HFFc6 (cell line): ENCODE measurements at regions not wholly inside any gene's neighbourhood (a gene's known extent, or its start where the extent isn't known, plus 50 kb on each side); places are given as distances from the start of the nearest gene placed in this dataset.

Source experiments
- DNase-seq: peaks from one replicate; pipeline ENCODE4 v3.0.0-alpha.2; 2018
- H3K27ac Mint-ChIP-seq: 2 replicates; pipeline ENCODE4 v1.8.0; 2020; ENCODE audit warnings: mild to moderate bottlenecking, mixed read lengths
- H3K27me3 Mint-ChIP-seq: 2 replicates; pipeline ENCODE4 v1.8.0; 2021; ENCODE audit warnings: mild to moderate bottlenecking, moderate library complexity, mixed read lengths; ENCODE audit not compliant: insufficient read depth
- H3K36me3 Mint-ChIP-seq: 2 replicates; pipeline ENCODE4 v1.8.0; 2021; ENCODE audit warnings: low read depth, mixed read lengths
- H3K4me1 Mint-ChIP-seq: 2 replicates; pipeline ENCODE4 v1.8.0; 2020; ENCODE audit warnings: low read depth, mixed read lengths
- H3K4me3 Mint-ChIP-seq: 2 replicates; pipeline ENCODE4 v1.8.0; 2020; ENCODE audit warnings: mild to moderate bottlenecking, moderate library complexity, mixed read lengths
- H3K9me3 Mint-ChIP-seq: 2 replicates; pipeline ENCODE4 v1.8.0; 2020; ENCODE audit warnings: mild to moderate bottlenecking, mixed read lengths
- TF ChIP-seq, protein P1 (sequence below): fragments of 200-600 bp; sonication (generic); IDR thresholded peaks from 2 replicates; pipeline ENCODE4 v1.5.0; 2021; ENCODE audit warnings: antibody characterized with exemption, mild to moderate bottlenecking

DNA sequence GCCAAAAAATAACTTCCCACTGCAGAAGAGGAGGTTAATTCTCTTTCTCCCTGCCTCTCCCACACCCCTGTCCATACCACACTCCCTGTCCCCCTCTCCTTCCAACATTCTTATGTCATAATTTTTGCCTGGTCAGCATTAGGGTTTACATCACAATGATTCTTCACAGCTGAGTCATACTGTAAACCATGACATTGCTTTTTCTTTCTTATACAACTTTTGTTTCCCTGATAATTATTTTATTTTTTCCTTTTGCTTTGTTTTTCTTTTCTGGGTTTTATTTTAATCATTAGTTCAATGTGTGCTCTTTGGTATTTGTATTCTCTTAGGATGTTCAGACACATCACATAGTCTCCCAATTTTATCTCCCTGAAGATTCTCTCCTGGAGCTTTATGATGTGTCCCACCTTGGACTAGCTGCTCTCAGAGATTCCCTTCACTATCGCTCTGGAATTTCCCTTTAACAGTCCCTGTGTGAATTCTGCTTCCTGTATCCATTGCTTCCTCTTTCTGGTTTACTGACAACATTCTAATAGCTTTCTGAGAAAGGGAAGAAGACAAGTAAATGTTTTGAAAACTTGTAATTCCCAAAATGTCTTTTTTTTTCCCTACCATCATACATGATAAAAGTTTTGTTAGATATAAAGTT is 70.7 kb downstream of the SOX2 start:
- Mint-ChIP-seq H3K4me1 (peaks cover 8% of the 10 kb centered on the region), H3K36me3 (no peaks in the 10 kb centered on the region), H3K4me3 (peak overlapping the region; percentile 44; the same call in 1 of the 2 replicates), H3K9me3 (peaks cover 34% of the 10 kb centered on the region), H3K27me3 (no peaks in the 10 kb centered on the region; the same call in 1 of the 2 replicates), H3K27ac (no peak overlapping the region; the same call in 1 of the 2 replicates)
- TF ChIP-seq, protein P1, sequence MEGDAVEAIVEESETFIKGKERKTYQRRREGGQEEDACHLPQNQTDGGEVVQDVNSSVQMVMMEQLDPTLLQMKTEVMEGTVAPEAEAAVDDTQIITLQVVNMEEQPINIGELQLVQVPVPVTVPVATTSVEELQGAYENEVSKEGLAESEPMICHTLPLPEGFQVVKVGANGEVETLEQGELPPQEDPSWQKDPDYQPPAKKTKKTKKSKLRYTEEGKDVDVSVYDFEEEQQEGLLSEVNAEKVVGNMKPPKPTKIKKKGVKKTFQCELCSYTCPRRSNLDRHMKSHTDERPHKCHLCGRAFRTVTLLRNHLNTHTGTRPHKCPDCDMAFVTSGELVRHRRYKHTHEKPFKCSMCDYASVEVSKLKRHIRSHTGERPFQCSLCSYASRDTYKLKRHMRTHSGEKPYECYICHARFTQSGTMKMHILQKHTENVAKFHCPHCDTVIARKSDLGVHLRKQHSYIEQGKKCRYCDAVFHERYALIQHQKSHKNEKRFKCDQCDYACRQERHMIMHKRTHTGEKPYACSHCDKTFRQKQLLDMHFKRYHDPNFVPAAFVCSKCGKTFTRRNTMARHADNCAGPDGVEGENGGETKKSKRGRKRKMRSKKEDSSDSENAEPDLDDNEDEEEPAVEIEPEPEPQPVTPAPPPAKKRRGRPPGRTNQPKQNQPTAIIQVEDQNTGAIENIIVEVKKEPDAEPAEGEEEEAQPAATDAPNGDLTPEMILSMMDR: no peak
- no peak for DNase-seq

DNA sequence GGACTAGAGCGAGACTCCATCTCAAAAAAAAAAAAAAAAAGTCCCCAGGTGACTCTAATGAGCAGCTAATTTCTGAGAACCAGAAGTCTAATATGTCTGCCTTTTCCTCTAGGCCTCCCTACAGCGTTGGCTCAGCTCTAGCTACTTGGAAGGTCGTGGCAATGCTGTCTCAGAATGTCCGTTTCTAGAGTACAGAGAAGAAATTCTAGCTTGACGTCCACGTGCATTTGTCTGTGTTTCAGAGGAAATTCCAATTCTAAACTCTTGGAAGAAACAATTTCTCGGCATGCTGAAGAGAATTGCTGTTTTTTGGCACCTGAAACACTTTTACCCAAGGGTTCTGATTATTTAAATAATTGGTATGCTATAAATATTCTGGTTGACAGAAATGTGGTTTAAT is 78.8 kb downstream of the SOX2 start:
- Mint-ChIP-seq H3K27me3 (no peaks in the 10 kb centered on the region), H3K4me3 (no peak overlapping the region), H3K36me3 (no peaks in the 10 kb centered on the region; the same call in 1 of the 2 replicates), H3K4me1 (no peaks in the 10 kb centered on the region), H3K27ac (no peak overlapping the region), H3K9me3 (peaks cover 39% of the 10 kb centered on the region)
- DNase-seq: no peak
- TF ChIP-seq, protein P1: no peak

DNA sequence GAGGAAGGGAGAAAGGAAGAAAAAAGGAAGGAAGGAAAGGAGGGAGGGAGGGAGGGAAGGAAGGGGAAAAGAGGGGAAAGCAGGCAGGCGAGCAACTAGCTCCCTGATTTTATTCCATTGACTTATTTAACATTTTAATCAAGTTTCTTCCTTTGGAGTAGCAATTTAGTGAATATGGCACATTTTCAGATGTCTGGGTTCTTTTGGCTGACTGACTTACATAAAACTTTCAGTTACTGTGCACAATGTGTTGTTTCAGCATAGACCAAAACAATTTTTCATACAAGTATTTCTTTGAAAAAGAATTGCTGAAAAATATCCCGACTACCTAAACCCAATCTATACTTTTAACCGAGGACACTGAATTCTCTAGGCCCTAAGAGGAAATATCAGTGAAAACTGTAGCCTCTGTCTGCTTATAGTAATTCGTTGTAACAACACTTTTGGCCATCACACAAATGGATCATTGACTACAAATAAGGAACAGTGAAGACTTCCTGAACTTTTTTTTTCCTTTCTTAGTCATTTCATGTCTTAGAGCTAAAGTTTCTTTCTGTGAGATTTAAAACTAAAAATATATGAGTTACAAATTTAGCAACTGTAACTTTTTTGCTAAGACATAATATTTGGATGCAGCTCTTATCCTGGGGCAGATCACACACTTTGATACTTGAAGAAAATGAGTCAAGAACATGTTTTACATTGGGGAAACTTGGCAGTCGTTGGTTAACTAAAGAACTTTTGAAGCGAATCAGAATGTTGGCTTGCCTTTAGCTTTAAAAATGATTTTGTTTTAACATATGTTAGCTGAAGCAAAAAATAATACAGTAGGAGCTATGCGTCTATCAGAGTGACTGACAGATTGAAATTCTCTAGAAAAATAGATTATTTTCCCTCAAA is 79.6 kb downstream of the SOX2 start:
- no peaks in the 10 kb centered on the region for H3K27me3 Mint-ChIP-seq
- no peaks in the 10 kb centered on the region for H3K4me1 Mint-ChIP-seq
- H3K4me3 Mint-ChIP-seq: no peak overlapping the region
- no peak for DNase-seq
- peaks cover 39% of the 10 kb centered on the region for H3K9me3 Mint-ChIP-seq
- no peaks in the 10 kb centered on the region; the same call in 1 of the 2 replicates for H3K36me3 Mint-ChIP-seq
- no peak overlapping the region for H3K27ac Mint-ChIP-seq
- TF ChIP-seq, protein P1: no peak

DNA sequence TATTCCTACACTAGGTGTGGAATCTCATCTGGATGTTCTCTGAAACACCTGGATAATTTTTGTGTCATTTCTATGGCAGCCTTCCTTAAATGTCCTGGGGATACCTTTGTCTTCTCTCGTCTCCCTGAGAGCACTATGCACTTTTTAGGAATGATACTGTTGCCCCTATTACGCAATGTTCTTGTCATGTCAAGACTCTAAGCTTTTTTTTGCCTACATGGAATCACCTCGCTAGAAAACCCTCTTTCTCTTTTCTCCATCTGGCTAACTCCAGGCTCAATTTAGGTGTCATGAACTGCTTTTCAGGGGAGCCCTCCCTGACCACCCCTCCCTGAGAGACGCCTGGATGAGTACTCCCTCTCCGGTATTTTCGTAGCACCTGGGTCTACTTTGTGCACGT is 81.3 kb downstream of the SOX2 start:
- H3K4me3 Mint-ChIP-seq: no peak overlapping the region
- H3K27me3 Mint-ChIP-seq: no peaks in the 10 kb centered on the region
- TF ChIP-seq, protein P1: no peak
- no peak overlapping the region for H3K27ac Mint-ChIP-seq
- peaks cover 4% of the 10 kb centered on the region for H3K36me3 Mint-ChIP-seq
- peaks cover 35% of the 10 kb centered on the region for H3K9me3 Mint-ChIP-seq
- H3K4me1 Mint-ChIP-seq: no peaks in the 10 kb centered on the region
- DNase-seq: no peak

DNA sequence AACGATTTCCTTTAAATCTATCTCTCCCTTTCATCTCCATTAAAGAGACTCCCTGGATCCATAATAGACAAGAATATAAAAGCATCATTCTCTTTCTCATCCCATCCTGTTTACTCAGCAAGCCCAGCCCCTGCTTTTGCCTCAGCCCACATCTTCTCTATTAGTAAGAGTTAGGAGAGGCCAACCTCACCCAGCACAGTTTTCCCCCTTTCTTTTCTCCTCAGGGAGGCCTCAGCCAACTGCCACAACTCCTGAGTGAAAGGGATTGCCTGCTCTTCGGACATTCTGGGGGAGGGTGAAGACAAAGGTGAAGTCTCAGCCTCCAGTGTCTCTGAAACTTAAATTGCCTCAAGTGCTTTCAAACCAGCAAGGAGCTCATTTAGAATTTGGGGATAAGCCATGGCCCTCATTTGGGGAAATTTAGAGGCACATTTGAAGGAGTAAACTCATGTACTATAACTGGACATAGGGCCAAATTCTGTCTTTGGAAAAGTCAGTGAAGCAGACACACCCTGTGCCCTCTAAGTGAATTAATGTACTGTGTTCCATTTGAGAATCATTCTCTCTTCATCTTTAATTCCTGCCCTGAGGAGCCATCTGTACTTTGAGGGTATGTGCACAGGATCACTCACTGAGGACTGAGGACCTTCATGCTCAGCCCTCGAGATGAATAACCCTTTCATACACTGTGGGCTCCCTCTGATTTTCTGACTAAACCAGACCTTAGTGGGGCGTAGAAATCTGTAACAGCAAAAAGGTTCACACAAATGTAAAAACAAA is 82.5 kb downstream of the SOX2 start:
- Mint-ChIP-seq H3K9me3 (peaks cover 26% of the 10 kb centered on the region), H3K36me3 (peaks cover 4% of the 10 kb centered on the region; the same call in 1 of the 2 replicates), H3K4me1 (no peaks in the 10 kb centered on the region), H3K4me3 (no peak overlapping the region), H3K27me3 (no peaks in the 10 kb centered on the region), H3K27ac (no peak overlapping the region)
- DNase-seq: no peak
- TF ChIP-seq, protein P1: no peak
